ENCODE measurements at regions not wholly inside any gene's neighbourhood (a gene's known extent, or its start where the extent isn't known, plus 50 kb on each side); places are given as distances from the start of the nearest gene placed in this dataset.

- no peaks in the 10 kb centered on the region for H3K79me2 ChIP-seq (ENCODE audit: low read depth)
- no peaks in the 10 kb centered on the region for H3K4me1 ChIP-seq (replicated peaks; ENCODE audit: insufficient read depth)
- no peaks in the 10 kb centered on the region for H3F3A ChIP-seq (ENCODE audit: insufficient read depth, low read depth)
- no TSS peak for BruUV-seq (replicated peaks)
- H3K4me3 ChIP-seq, result no peak overlapping the region
- intact Hi-C loops (cut with micrococcal nuclease; ENCODE audit: unreplicated experiment), result no loop called here
- H4K20me1 ChIP-seq (ENCODE audit: insufficient read depth), result no peaks in the 10 kb centered on the region
- H3K36me3 ChIP-seq (ENCODE audit: low read depth), result no peaks in the 10 kb centered on the region
- no peak overlapping the region for H2AFZ ChIP-seq
- H3K4me2 ChIP-seq, result no peak overlapping the region
- H3K9me3 ChIP-seq (ENCODE audit: insufficient read depth, low read depth), result no peaks in the 10 kb centered on the region
- CTCF ChIA-PET, result no interaction called here
- POLR2A ChIA-PET (ENCODE audit: unreplicated experiment), result no interaction called here
- no peak for DNase-seq
- H3K9me2 ChIP-seq (ENCODE audit: insufficient read depth), result no peaks in the 10 kb centered on the region
- TF ChIP-seq CTCF (conservative IDR thresholded peaks at IDR 0.05) (no peak), EZH2 (IDR thresholded peaks at IDR 0.05; ENCODE audit: low read depth) (no peak)
- H3K27ac ChIP-seq, result no peak overlapping the region
- H3K27me3 ChIP-seq (ENCODE audit: insufficient read depth, low read depth), result no peaks in the 10 kb centered on the region; the same call in 1 of the 2 replicates
Observed at GRCh38 chr9:117979914-117980313, 275.7 kb downstream of the TLR4 start.

- CTCF ChIA-PET, result no interaction called here
- no peaks in the 10 kb centered on the region for H4K20me1 ChIP-seq (ENCODE audit: insufficient read depth)
- H3K9me3 ChIP-seq (ENCODE audit: insufficient read depth, low read depth), result no peaks in the 10 kb centered on the region
- H3K79me2 ChIP-seq (ENCODE audit: low read depth), result no peaks in the 10 kb centered on the region
- H3K36me3 ChIP-seq (ENCODE audit: low read depth), result no peaks in the 10 kb centered on the region
- POLR2A ChIA-PET (ENCODE audit: unreplicated experiment), result no interaction called here
- H3K9me2 ChIP-seq (ENCODE audit: insufficient read depth), result no peaks in the 10 kb centered on the region
- BruUV-seq (replicated peaks), result no TSS peak
- H3K27ac ChIP-seq, result no peak overlapping the region
- no peaks in the 10 kb centered on the region for H3K4me1 ChIP-seq (replicated peaks; ENCODE audit: insufficient read depth)
- no peak overlapping the region for H2AFZ ChIP-seq
- H3F3A ChIP-seq (ENCODE audit: insufficient read depth, low read depth), result no peaks in the 10 kb centered on the region
- no peak overlapping the region for H3K4me3 ChIP-seq
- TF ChIP-seq EZH2 (IDR thresholded peaks at IDR 0.05; ENCODE audit: low read depth), result no peak
- no peak for TF ChIP-seq CTCF (conservative IDR thresholded peaks at IDR 0.05)
- H3K4me2 ChIP-seq, result no peak overlapping the region
- no peak for DNase-seq
- H3K27me3 ChIP-seq (ENCODE audit: insufficient read depth, low read depth), result no peaks in the 10 kb centered on the region; the same call in 1 of the 2 replicates
- intact Hi-C loops (cut with micrococcal nuclease; ENCODE audit: unreplicated experiment), result no loop called here
Observed at GRCh38 chr9:117987945-117988344, 283.7 kb downstream of the TLR4 start.

- intact Hi-C loops (cut with micrococcal nuclease; ENCODE audit: unreplicated experiment), result no loop called here
- H3K4me3 ChIP-seq, result no peak overlapping the region
- H3K4me2 ChIP-seq, result no peak overlapping the region
- H2AFZ ChIP-seq, result no peak overlapping the region
- ChIA-PET POLR2A (ENCODE audit: unreplicated experiment) (no interaction called here), CTCF (no interaction called here)
- no TSS peak for BruUV-seq (replicated peaks)
- H3K36me3 ChIP-seq (ENCODE audit: low read depth), result no peaks in the 10 kb centered on the region
- no peak for TF ChIP-seq CTCF (conservative IDR thresholded peaks at IDR 0.05)
- no peak for TF ChIP-seq EZH2 (IDR thresholded peaks at IDR 0.05; ENCODE audit: low read depth)
- H3K9me3 ChIP-seq (ENCODE audit: insufficient read depth, low read depth), result no peaks in the 10 kb centered on the region
- no peaks in the 10 kb centered on the region for H3F3A ChIP-seq (ENCODE audit: insufficient read depth, low read depth)
- H3K9me2 ChIP-seq (ENCODE audit: insufficient read depth), result no peaks in the 10 kb centered on the region
- H3K79me2 ChIP-seq (ENCODE audit: low read depth), result no peaks in the 10 kb centered on the region
- H4K20me1 ChIP-seq (ENCODE audit: insufficient read depth), result no peaks in the 10 kb centered on the region; the same call in 1 of the 2 replicates
- no peak for DNase-seq
- no peaks in the 10 kb centered on the region for H3K4me1 ChIP-seq (replicated peaks; ENCODE audit: insufficient read depth)
- H3K27me3 ChIP-seq (ENCODE audit: insufficient read depth, low read depth), result no peaks in the 10 kb centered on the region
- H3K27ac ChIP-seq, result no peak overlapping the region
Observed at GRCh38 chr9:117992006-117992405, 287.8 kb downstream of the TLR4 start.
